GM23338 (cell line): ENCODE measurements at regions not wholly inside any gene's neighbourhood (a gene's known extent, or its start where the extent isn't known, plus 50 kb on each side); places are given as distances from the start of the nearest gene placed in this dataset.

Source experiments
- CREB1 ChIP-seq: fragments of 250-450 bp; sonication (Bioruptor Pico); IDR thresholded peaks from 2 replicates; pipeline ENCODE4 v1.5.0; 2020; ENCODE audit warnings: low read depth, mild to moderate bottlenecking, moderate library complexity
- CTCF ChIP-seq, 2 experiments: fragments of 200-600 bp in 1 of 2; sonication (generic) in 1 of 2; conservative IDR thresholded peaks; 2 replicates each; pipeline versions ENCODE4 v1.5.1 to v1.6.1; 2016 to 2017; ENCODE audit warnings: antibody characterized with exemption in 2 of 2, low read depth in 2 of 2, mild to moderate bottlenecking in 2 of 2, moderate library complexity in 1 of 2
- EZH2 ChIP-seq: fragments of 200-600 bp; sonication (generic); IDR thresholded peaks from one replicate; pipeline ENCODE4 v1.8.0; 2017; ENCODE audit warnings: antibody characterized with exemption, mild to moderate bottlenecking, low read depth; ENCODE audit not compliant: unreplicated experiment
- EZH2phosphoT487 ChIP-seq: fragments of 200-600 bp; sonication (generic); IDR thresholded peaks from one replicate; pipeline ENCODE4 v1.8.1; 2018; ENCODE audit warnings: antibody characterized with exemption; ENCODE audit not compliant: unreplicated experiment
- JUNB ChIP-seq: IDR thresholded peaks from one replicate; pipeline ENCODE4 v1.6.1; 2016; ENCODE audit warnings: antibody characterized with exemption; ENCODE audit not compliant: unreplicated experiment
- POLR2AphosphoS5 ChIP-seq: IDR thresholded peaks from 2 replicates; pipeline ENCODE4 v1.6.1; 2016; ENCODE audit warnings: antibody characterized with exemption, low read depth
- REST ChIP-seq: IDR thresholded peaks from one replicate; pipeline ENCODE4 v1.6.1; 2018; ENCODE audit warnings: antibody characterized with exemption; ENCODE audit not compliant: unreplicated experiment
- STAT1 ChIP-seq: IDR thresholded peaks from one replicate; pipeline ENCODE4 v1.6.1; 2016; ENCODE audit warnings: antibody characterized with exemption; ENCODE audit not compliant: unreplicated experiment
- ZNF114 ChIP-seq: fragments of 250-450 bp; sonication (Bioruptor Pico); IDR thresholded peaks from 2 replicates; pipeline ENCODE4 v1.5.0; 2020; ENCODE audit warnings: mild to moderate bottlenecking, moderate library complexity
- ZNF331 ChIP-seq: fragments of 250-450 bp; sonication (Bioruptor Pico); IDR thresholded peaks from 2 replicates; pipeline ENCODE4 v1.5.0; 2020; ENCODE audit warnings: low read depth, mild to moderate bottlenecking, moderate library complexity

- TF ChIP-seq CTCF (conservative IDR thresholded peaks at IDR 0.05; ENCODE audit: low read depth in 2 of 2) (no peak), REST (no peak), EZH2phosphoT487 (no peak), POLR2AphosphoS5 (no peak), JUNB (no peak), EZH2 (no peak), CREB1 (CRISPR knock-in tag) (no peak), STAT1 (no peak), ZNF114 (CRISPR knock-in tag) (no peak), ZNF331 (CRISPR knock-in tag) (no peak)
Measured at GRCh38 chr21:20108016-20108415, 890.2 kb upstream of the NCAM2 start.
